IMR-90 (cell line): ENCODE measurements at regions not wholly inside any gene's neighbourhood (a gene's known extent, or its start where the extent isn't known, plus 50 kb on each side); places are given as distances from the start of the nearest gene placed in this dataset.

Experiments
- ATAC-seq: fragments of 200-7000 bp; cut with Tn5 transposase; 2 replicates; pipeline ENCODE4 v1.9.1; 2020; ENCODE audit warnings: low read depth, mild to moderate bottlenecking, moderate library complexity
- BruUV-seq: library from RNA; stranded (reverse); fragments of 400-500 nt; replicated peaks from 2 replicates; lab custom pipeline; 2021; lab: Mats Ljungman, UMichigan
- CTCF ChIA-PET: fragments of 300-600 bp; formaldehyde crosslinking; extraction: SDS; loops from one replicate; lab custom pipeline; 2021; ENCODE audit warnings: antibody characterized with exemption; lab: Yijun Ruan, JAX
- POLR2A ChIA-PET: fragments of 300-600 bp; sonication (Branson Sonifier 250); formaldehyde crosslinking; loops from one replicate; lab custom pipeline; 2022; ENCODE audit warnings: antibody characterized with exemption; ENCODE audit not compliant: unreplicated experiment; lab: Charles Lee
- DNase-seq: peaks from one replicate; pipeline ENCODE4 v3.0.0; 2013
- H2AFZ ChIP-seq: replicated peaks from 2 replicates; pipeline ENCODE3; 2013; ENCODE audit warnings: low read length, mild to moderate bottlenecking; ENCODE audit not compliant: poor library complexity
- H2AK5ac ChIP-seq: 2 replicates; pipeline ENCODE4 v1.6.1; 2013; ENCODE audit warnings: low read depth, low read length, inconsistent platforms
- H2AK9ac ChIP-seq: replicated peaks from 2 replicates; pipeline ENCODE3; 2013; ENCODE audit warnings: mild to moderate bottlenecking, low read depth, low read length, moderate library complexity; ENCODE audit not compliant: poor library complexity
- H2BK120ac ChIP-seq: 2 replicates; pipeline ENCODE4 v1.6.1; 2013; ENCODE audit warnings: low read depth, low read length, inconsistent platforms
- H2BK15ac ChIP-seq: 3 replicates; pipeline ENCODE4 v1.6.1; 2013; ENCODE audit warnings: low read depth, low read length, inconsistent platforms
- H2BK20ac ChIP-seq: 2 replicates; pipeline ENCODE4 v1.6.1; 2013; ENCODE audit warnings: low read depth, mild to moderate bottlenecking, inconsistent platforms, low read length, moderate library complexity
- H2BK5ac ChIP-seq: 2 replicates; pipeline ENCODE4 v1.6.1; 2013; ENCODE audit warnings: mild to moderate bottlenecking, low read depth, low read length, inconsistent platforms; ENCODE audit not compliant: poor library complexity, severe bottlenecking
- H3K14ac ChIP-seq: replicated peaks from 2 replicates; pipeline ENCODE4 v1.6.1; 2013; ENCODE audit warnings: low read depth, low read length, inconsistent platforms
- H3K18ac ChIP-seq: 2 replicates; pipeline ENCODE4 v1.6.1; 2013; ENCODE audit warnings: low read depth, low read length, control low read depth
- H3K23ac ChIP-seq: 2 replicates; pipeline ENCODE4 v1.6.1; 2013; ENCODE audit warnings: low read depth, low read length, inconsistent platforms
- H3K27ac ChIP-seq: 2 replicates; pipeline ENCODE4 v1.5.1; 2013; ENCODE audit warnings: mild to moderate bottlenecking, control low read depth, low read length; ENCODE audit not compliant: insufficient read depth
- H3K27me3 ChIP-seq: 2 replicates; pipeline ENCODE4 v1.6.1; 2013; ENCODE audit warnings: low read length; ENCODE audit not compliant: control insufficient read depth, insufficient read depth
- H3K36me3 ChIP-seq: 2 replicates; pipeline ENCODE4 v1.6.1; 2013; ENCODE audit warnings: low read length, mixed read lengths; ENCODE audit not compliant: control insufficient read depth, insufficient read depth
- H3K4ac ChIP-seq: 2 replicates; pipeline ENCODE4 v1.6.1; 2013; ENCODE audit warnings: low read depth, low read length, inconsistent platforms
- H3K4me1 ChIP-seq: 2 replicates; pipeline ENCODE4 v1.6.1; 2013; ENCODE audit warnings: low read length, mixed read lengths; ENCODE audit not compliant: control insufficient read depth, insufficient read depth
- H3K4me2 ChIP-seq: 2 replicates; pipeline ENCODE4 v1.6.1; 2013; ENCODE audit warnings: low read depth, mild to moderate bottlenecking, control low read depth, low read length, moderate library complexity
- H3K4me3 ChIP-seq: 2 replicates; pipeline ENCODE4 v1.5.1; 2013; ENCODE audit warnings: low read depth, mild to moderate bottlenecking, control low read depth, low read length, moderate library complexity; ENCODE audit not compliant: insufficient read depth
- H3K56ac ChIP-seq: 2 replicates; pipeline ENCODE4 v1.6.1; 2013; ENCODE audit warnings: low read length, inconsistent platforms; ENCODE audit not compliant: insufficient read depth; ENCODE audit errors: extremely low read depth
- H3K79me1 ChIP-seq, 2 experiments: 2 replicates each; pipeline ENCODE4 v1.6.1; 2013; ENCODE audit warnings: low read length in 2 of 2, inconsistent platforms in 1 of 2, low read depth in 1 of 2
- H3K9ac ChIP-seq: 2 replicates; pipeline ENCODE4 v1.6.1; 2013; ENCODE audit warnings: low read depth, low read length, control low read depth
- H3K9me1 ChIP-seq: 2 replicates; pipeline ENCODE4 v1.6.1; 2013; ENCODE audit warnings: low read length, inconsistent platforms; ENCODE audit not compliant: insufficient read depth
- H3K9me3 ChIP-seq: 2 replicates; pipeline ENCODE4 v1.6.1; 2013; ENCODE audit warnings: low read length; ENCODE audit not compliant: control insufficient read depth, insufficient read depth
- H4K20me1 ChIP-seq: 2 replicates; pipeline ENCODE4 v1.6.1; 2013; ENCODE audit warnings: low read length, inconsistent platforms; ENCODE audit not compliant: insufficient read depth
- H4K5ac ChIP-seq: 2 replicates; pipeline ENCODE4 v1.6.1; 2013; ENCODE audit warnings: mild to moderate bottlenecking, low read depth, low read length, control low read depth
- H4K8ac ChIP-seq, 2 experiments: 2 replicates each; pipeline ENCODE4 v1.6.1; 2013; ENCODE audit warnings: low read depth in 2 of 2, low read length in 2 of 2, control low read depth in 1 of 2, inconsistent platforms in 1 of 2
- H4K91ac ChIP-seq: 2 replicates; pipeline ENCODE4 v1.6.1; 2013; ENCODE audit warnings: low read depth, low read length, inconsistent platforms; ENCODE audit not compliant: insufficient read depth
- CEBPB ChIP-seq: IDR thresholded peaks from 2 replicates; pipeline ENCODE4 v1.6.1; 2012; ENCODE audit warnings: low read depth, low read length, improper control_type of control experiment
- CHD1 ChIP-seq: IDR thresholded peaks from 2 replicates; pipeline ENCODE4 v1.6.1; 2012; ENCODE audit warnings: low read depth, low read length, improper control_type of control experiment
- FOS ChIP-seq: fragments of 150-350 bp; IDR thresholded peaks from 2 replicates; pipeline ENCODE4 v1.6.1; 2016; ENCODE audit warnings: low read depth, low read length
- MAFK ChIP-seq: IDR thresholded peaks from 2 replicates; pipeline ENCODE4 v1.6.1; 2012; ENCODE audit warnings: low read depth, low read length, improper control_type of control experiment
- MAZ ChIP-seq: IDR thresholded peaks from 2 replicates; pipeline ENCODE4 v1.6.1; 2012; ENCODE audit warnings: low read depth, mild to moderate bottlenecking, low read length, improper control_type of control experiment, moderate library complexity, borderline replicate concordance
- MXI1 ChIP-seq: IDR thresholded peaks from 2 replicates; pipeline ENCODE4 v1.6.1; 2012; ENCODE audit warnings: low read depth, mild to moderate bottlenecking, low read length, moderate library complexity, borderline replicate concordance
- NFE2L2 ChIP-seq: fragments of 150-350 bp; IDR thresholded peaks from 2 replicates; pipeline ENCODE4 v1.6.1; 2016; ENCODE audit warnings: low read depth, mild to moderate bottlenecking, low read length
- POLR2A ChIP-seq: IDR thresholded peaks from 2 replicates; pipeline ENCODE4 v1.6.1; 2012; ENCODE audit warnings: mild to moderate bottlenecking, low read depth, low read length
- RAD21 ChIP-seq: IDR thresholded peaks from 2 replicates; pipeline ENCODE4 v1.6.1; 2012; ENCODE audit warnings: low read length, improper control_type of control experiment
- RCOR1 ChIP-seq: IDR thresholded peaks from 2 replicates; pipeline ENCODE4 v1.6.1; 2012; ENCODE audit warnings: mild to moderate bottlenecking, low read length, improper control_type of control experiment; ENCODE audit not compliant: insufficient replicate concordance
- RFX5 ChIP-seq: IDR thresholded peaks from 2 replicates; pipeline ENCODE4 v1.8.0; 2012; ENCODE audit warnings: low read depth, mild to moderate bottlenecking, low read length, moderate library complexity
- SMC3 ChIP-seq: fragments of 150-350 bp; IDR thresholded peaks from 2 replicates; pipeline ENCODE4 v1.6.1; 2016; ENCODE audit warnings: low read depth, mild to moderate bottlenecking, antibody characterized with exemption, low read length, moderate library complexity
- WGBS, 2 experiments: methylation state at CpG; one replicate each; pipeline versions ENCODE4 v1.1.5 to v1.1.7; 2013; ENCODE audit warnings: missing lambda C conversion rate in 2 of 2; ENCODE audit not compliant: insufficient read length in 1 of 2; ENCODE audit errors: extremely low coverage in 2 of 2; 5-methylcytosine and 5-hydroxymethylcytosine counted together
- dilution Hi-C: fragments of 300-500 bp; cut with HindIII; formaldehyde crosslinking; loops from one replicate; pipeline ENCODE4 v1.14.3; 2018; ENCODE audit warnings: low sequenced_read_pairs; ENCODE audit not compliant: unreplicated experiment
- in situ Hi-C: fragments of 300-500 bp; cut with MboI; formaldehyde crosslinking; loops from 3 replicates; pipeline ENCODE4 v1.14.3; 2019; ENCODE audit warnings: low sequenced_read_pairs, inconsistent platforms, mixed read lengths
- intact Hi-C: fragments of 100-400 bp; cut with micrococcal nuclease; formaldehyde crosslinking; loops from 2 replicates; pipeline ENCODE4 v1.10.0; 2022
- TF ChIP-seq, protein P1 (sequence below): fragments of 150-350 bp; IDR thresholded peaks from 2 replicates; pipeline ENCODE4 v1.6.1; 2016; ENCODE audit warnings: low read depth, mild to moderate bottlenecking, low read length, moderate library complexity, borderline replicate concordance
- TF ChIP-seq, protein P2 (sequence below): conservative IDR thresholded peaks from 2 replicates; pipeline ENCODE4 v1.5.1; 2012; ENCODE audit warnings: mild to moderate bottlenecking, low read depth, low read length, improper control_type of control experiment
- TF ChIP-seq, protein P3 (sequence below): fragments of 150-350 bp; IDR thresholded peaks from 2 replicates; pipeline ENCODE4 v1.6.1; 2017; ENCODE audit warnings: mild to moderate bottlenecking, antibody characterized with exemption, low read length, low read depth

DNA sequence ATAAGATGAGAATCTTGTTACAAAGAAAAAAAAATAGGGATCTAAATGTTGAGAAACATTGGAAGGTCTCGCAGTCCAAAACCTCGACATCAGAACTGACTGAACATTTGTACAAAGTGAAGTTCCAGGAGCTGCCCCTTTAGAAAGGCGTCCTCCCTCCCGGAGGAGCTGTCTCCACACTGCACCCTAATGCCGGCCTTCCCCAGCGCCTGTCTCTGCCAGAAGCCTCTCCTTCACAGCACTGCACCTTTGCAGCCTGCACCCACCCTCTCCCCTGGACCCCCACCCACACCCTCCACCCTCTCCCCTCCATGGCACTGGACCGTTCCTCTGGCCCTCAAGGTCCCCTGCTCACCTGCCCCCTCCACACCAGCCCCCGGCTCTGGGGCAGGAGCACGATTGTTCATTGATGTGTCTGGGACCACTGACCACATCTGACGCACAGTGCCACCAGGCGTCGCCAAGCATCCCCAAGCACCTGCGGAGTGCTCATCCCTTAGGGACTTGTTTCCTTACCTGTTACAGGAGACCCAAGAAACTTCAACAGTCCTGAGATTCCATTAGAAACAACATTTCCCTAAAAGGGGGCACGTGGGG lies 90.3 kb upstream of the SNTG2 start:
- Histone ChIP-seq H3K4me3 (no peak overlapping the region), H3K18ac (no peak overlapping the region), H2AK5ac (no peak overlapping the region), H3K56ac (no peak overlapping the region), H3K23ac (no peak overlapping the region), H2BK15ac (no peak overlapping the region), H3K4ac (no peak overlapping the region), H2BK20ac (no peak overlapping the region), H4K20me1 (no peaks in the 10 kb centered on the region), H3K14ac (no peak overlapping the region), H4K8ac (no peak overlapping the region), H3K27ac (no peak overlapping the region), H3K9me3 (peaks cover 12% of the 10 kb centered on the region; the same call in 1 of the 2 replicates), H3K27me3 (no peaks in the 10 kb centered on the region), H3K79me1 (no peaks in the 10 kb centered on the region), H4K91ac (no peak overlapping the region), H2AFZ (no peak overlapping the region), H2BK120ac (no peak overlapping the region), H3K36me3 (no peaks in the 10 kb centered on the region), H2BK5ac (no peak overlapping the region), H3K9ac (no peak overlapping the region), H3K4me1 (no peaks in the 10 kb centered on the region), H4K5ac (no peak overlapping the region), H3K4me2 (no peak overlapping the region), H2AK9ac (no peak overlapping the region), H3K9me1 (no peaks in the 10 kb centered on the region)
- CTCF ChIA-PET: no interaction called here
- 70% methylated on average over 10 of the region's 14 CpGs; no CpG with 5 or more reads in 1 of the 2 experiments for WGBS, 2 experiments
- BruUV-seq: no TSS peak
- ATAC-seq (no peak), DNase-seq (no peak)
- POLR2A ChIA-PET: no interaction called here
- dilution Hi-C loops (no loop called here), intact Hi-C loops (no loop called here), in situ Hi-C loops (no loop called here)
- TF ChIP-seq, protein P1, sequence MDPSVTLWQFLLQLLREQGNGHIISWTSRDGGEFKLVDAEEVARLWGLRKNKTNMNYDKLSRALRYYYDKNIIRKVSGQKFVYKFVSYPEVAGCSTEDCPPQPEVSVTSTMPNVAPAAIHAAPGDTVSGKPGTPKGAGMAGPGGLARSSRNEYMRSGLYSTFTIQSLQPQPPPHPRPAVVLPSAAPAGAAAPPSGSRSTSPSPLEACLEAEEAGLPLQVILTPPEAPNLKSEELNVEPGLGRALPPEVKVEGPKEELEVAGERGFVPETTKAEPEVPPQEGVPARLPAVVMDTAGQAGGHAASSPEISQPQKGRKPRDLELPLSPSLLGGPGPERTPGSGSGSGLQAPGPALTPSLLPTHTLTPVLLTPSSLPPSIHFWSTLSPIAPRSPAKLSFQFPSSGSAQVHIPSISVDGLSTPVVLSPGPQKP: no peak
- TF ChIP-seq SMC3 (no peak), FOS (no peak), POLR2A (no peak), MAFK (no peak), NFE2L2 (no peak), RCOR1 (no peak), MAZ (no peak), CEBPB (no peak), RAD21 (no peak), RFX5 (no peak), MXI1 (no peak), CHD1 (no peak)
- TF ChIP-seq, protein P2, sequence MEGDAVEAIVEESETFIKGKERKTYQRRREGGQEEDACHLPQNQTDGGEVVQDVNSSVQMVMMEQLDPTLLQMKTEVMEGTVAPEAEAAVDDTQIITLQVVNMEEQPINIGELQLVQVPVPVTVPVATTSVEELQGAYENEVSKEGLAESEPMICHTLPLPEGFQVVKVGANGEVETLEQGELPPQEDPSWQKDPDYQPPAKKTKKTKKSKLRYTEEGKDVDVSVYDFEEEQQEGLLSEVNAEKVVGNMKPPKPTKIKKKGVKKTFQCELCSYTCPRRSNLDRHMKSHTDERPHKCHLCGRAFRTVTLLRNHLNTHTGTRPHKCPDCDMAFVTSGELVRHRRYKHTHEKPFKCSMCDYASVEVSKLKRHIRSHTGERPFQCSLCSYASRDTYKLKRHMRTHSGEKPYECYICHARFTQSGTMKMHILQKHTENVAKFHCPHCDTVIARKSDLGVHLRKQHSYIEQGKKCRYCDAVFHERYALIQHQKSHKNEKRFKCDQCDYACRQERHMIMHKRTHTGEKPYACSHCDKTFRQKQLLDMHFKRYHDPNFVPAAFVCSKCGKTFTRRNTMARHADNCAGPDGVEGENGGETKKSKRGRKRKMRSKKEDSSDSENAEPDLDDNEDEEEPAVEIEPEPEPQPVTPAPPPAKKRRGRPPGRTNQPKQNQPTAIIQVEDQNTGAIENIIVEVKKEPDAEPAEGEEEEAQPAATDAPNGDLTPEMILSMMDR: no peak
- TF ChIP-seq, protein P3, sequence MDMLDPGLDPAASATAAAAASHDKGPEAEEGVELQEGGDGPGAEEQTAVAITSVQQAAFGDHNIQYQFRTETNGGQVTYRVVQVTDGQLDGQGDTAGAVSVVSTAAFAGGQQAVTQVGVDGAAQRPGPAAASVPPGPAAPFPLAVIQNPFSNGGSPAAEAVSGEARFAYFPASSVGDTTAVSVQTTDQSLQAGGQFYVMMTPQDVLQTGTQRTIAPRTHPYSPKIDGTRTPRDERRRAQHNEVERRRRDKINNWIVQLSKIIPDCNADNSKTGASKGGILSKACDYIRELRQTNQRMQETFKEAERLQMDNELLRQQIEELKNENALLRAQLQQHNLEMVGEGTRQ: no peak
